Endodermal cell (in vitro differentiated cells): ENCODE measurements at regions not wholly inside any gene's neighbourhood (a gene's known extent, or its start where the extent isn't known, plus 50 kb on each side); places are given as distances from the start of the nearest gene placed in this dataset.

ENCODE experiments used
- DNase-seq: peaks from one replicate; pipeline ENCODE4 v3.0.0-alpha.2; 2017
- H3K27ac ChIP-seq: 2 replicates; pipeline ENCODE4 v1.5.1; 2013; ENCODE audit warnings: mild to moderate bottlenecking, low read depth, low read length, moderate library complexity
- H3K27me3 ChIP-seq: 2 replicates; pipeline ENCODE4 v1.6.1; 2013; ENCODE audit warnings: mild to moderate bottlenecking, low read length, moderate library complexity; ENCODE audit not compliant: insufficient read depth, control insufficient read depth, poor library complexity, severe bottlenecking
- H3K36me3 ChIP-seq: 2 replicates; pipeline ENCODE4 v1.7.0; 2013; ENCODE audit warnings: mild to moderate bottlenecking, low read length, moderate library complexity; ENCODE audit not compliant: control insufficient read depth, insufficient read depth
- H3K4me1 ChIP-seq: one replicate; pipeline ENCODE4 v1.7.0; 2013; ENCODE audit warnings: low read length; ENCODE audit not compliant: control insufficient read depth, insufficient read depth
- H3K4me3 ChIP-seq: 2 replicates; pipeline ENCODE4 v1.5.1; 2013; ENCODE audit warnings: mild to moderate bottlenecking, low read length, moderate library complexity
- H3K9ac ChIP-seq: 2 replicates; pipeline ENCODE4 v1.6.1; 2013; ENCODE audit warnings: mild to moderate bottlenecking, low read length, moderate library complexity; ENCODE audit not compliant: poor library complexity, severe bottlenecking; ENCODE audit errors: extremely low read depth
- H3K9me3 ChIP-seq: 2 replicates; pipeline ENCODE4 v1.6.1; 2013; ENCODE audit warnings: mild to moderate bottlenecking, low read length, moderate library complexity; ENCODE audit not compliant: control insufficient read depth
- H3K27ac Mint-ChIP-seq: 2 replicates; pipeline ENCODE4 v1.8.0; 2020; ENCODE audit warnings: mixed read lengths
- H3K27me3 Mint-ChIP-seq: 2 replicates; pipeline ENCODE4 v1.8.0; 2021; ENCODE audit warnings: mild to moderate bottlenecking, mixed read lengths; ENCODE audit not compliant: insufficient read depth
- H3K36me3 Mint-ChIP-seq: 2 replicates; pipeline ENCODE4 v1.8.0; 2020; ENCODE audit warnings: low read depth, mixed read lengths
- H3K4me1 Mint-ChIP-seq: 2 replicates; pipeline ENCODE4 v1.8.0; 2020; ENCODE audit warnings: mixed read lengths
- H3K4me3 Mint-ChIP-seq: 2 replicates; pipeline ENCODE4 v1.8.0; 2020; ENCODE audit warnings: mild to moderate bottlenecking, moderate library complexity, mixed read lengths
- H3K9me3 Mint-ChIP-seq: 2 replicates; pipeline ENCODE4 v1.8.0; 2020; ENCODE audit warnings: mild to moderate bottlenecking, mixed read lengths
- WGBS, 2 experiments: methylation state at CpG; one replicate each; pipeline versions ENCODE4 v1.1.5 to v1.1.7; 2013; ENCODE audit warnings: missing lambda C conversion rate in 2 of 2, mixed read lengths in 1 of 2; ENCODE audit not compliant: insufficient coverage in 1 of 2, insufficient read length in 1 of 2; 5-methylcytosine and 5-hydroxymethylcytosine counted together
- TF ChIP-seq, protein P1 (sequence below): fragments of 200-600 bp; sonication (generic); conservative IDR thresholded peaks from 2 replicates; pipeline ENCODE4 v1.5.0; 2021; ENCODE audit warnings: antibody characterized with exemption, mild to moderate bottlenecking

DNA sequence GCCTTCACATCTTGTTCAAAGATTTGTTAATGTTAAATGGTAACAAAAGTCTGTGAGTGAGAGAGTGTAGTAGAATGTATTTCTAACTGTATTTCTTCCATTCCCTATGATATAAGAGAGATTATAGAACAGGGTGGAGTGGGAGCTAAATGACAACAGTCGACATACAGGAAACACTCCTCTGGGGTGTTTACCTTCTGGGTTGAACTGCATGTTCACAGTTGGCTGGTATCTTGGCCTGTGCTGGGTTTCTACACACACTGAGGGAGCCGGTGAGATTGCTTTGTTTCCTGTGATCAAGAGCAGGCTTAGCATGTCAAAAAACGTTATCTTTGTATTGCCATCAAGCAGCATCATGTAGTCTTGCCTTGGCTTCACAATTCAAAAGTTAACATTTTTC, 274.3 kb upstream of the FAR2 start:
- WGBS, 2 experiments: 92 to 94% methylated on average over 2 to 3 of the region's 3 CpGs
- H3K4me1 Mint-ChIP-seq: peaks cover 2% of the 10 kb centered on the region

DNA sequence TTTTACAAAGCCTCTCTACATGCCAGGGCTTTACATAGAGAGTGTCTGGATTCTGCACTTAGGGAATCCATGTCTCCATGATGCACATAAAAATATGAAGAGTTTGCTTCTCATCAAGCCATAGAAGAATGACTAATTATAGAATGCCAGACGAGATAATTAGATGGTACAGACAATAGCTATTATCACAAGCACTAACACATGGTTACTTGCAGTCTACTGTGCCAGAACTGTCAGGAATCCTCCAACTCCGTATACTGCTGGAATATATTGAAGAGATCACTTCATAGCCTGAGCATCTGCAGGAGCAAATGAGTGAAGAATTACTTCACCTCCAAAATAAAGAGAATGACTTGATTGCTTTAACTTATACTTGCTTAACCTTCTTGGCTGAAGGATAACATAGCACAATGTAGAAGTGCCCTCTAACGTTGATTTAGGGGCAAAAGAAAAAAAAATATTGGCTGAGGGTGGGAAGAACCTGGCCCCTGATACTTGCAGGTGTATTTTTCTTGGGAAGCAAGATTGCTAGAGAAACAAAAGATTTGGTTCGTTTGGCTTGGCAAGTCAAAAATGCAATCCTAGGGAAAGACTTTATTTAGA, 272.8 kb upstream of the FAR2 start:
- no peak overlapping the region for H3K27ac ChIP-seq
- no peaks in the 10 kb centered on the region for H3K9me3 Mint-ChIP-seq
- H3K4me3 ChIP-seq: no peak overlapping the region
- H3K4me3 Mint-ChIP-seq: no peak overlapping the region
- no peaks in the 10 kb centered on the region for H3K4me1 ChIP-seq
- no peaks in the 10 kb centered on the region for H3K9me3 ChIP-seq
- peaks cover 2% of the 10 kb centered on the region for H3K4me1 Mint-ChIP-seq
- H3K9ac ChIP-seq: no peak overlapping the region
- no peaks in the 10 kb centered on the region for H3K27me3 ChIP-seq
- no peaks in the 10 kb centered on the region for H3K36me3 ChIP-seq
- H3K27ac Mint-ChIP-seq: no peak overlapping the region
- WGBS, 2 experiments: 89 to 90% methylated on average over 3 to 4 of the region's 4 CpGs
- no peaks in the 10 kb centered on the region for H3K27me3 Mint-ChIP-seq
- no peaks in the 10 kb centered on the region for H3K36me3 Mint-ChIP-seq
- DNase-seq: no peak
- TF ChIP-seq, protein P1, sequence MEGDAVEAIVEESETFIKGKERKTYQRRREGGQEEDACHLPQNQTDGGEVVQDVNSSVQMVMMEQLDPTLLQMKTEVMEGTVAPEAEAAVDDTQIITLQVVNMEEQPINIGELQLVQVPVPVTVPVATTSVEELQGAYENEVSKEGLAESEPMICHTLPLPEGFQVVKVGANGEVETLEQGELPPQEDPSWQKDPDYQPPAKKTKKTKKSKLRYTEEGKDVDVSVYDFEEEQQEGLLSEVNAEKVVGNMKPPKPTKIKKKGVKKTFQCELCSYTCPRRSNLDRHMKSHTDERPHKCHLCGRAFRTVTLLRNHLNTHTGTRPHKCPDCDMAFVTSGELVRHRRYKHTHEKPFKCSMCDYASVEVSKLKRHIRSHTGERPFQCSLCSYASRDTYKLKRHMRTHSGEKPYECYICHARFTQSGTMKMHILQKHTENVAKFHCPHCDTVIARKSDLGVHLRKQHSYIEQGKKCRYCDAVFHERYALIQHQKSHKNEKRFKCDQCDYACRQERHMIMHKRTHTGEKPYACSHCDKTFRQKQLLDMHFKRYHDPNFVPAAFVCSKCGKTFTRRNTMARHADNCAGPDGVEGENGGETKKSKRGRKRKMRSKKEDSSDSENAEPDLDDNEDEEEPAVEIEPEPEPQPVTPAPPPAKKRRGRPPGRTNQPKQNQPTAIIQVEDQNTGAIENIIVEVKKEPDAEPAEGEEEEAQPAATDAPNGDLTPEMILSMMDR: no peak

More for the DNA sequence above, 274.3 kb upstream of the FAR2 start:
- Mint-ChIP-seq H3K27me3 (no peaks in the 10 kb centered on the region), H3K36me3 (no peaks in the 10 kb centered on the region), H3K4me3 (no peak overlapping the region), H3K27ac (no peak overlapping the region), H3K9me3 (no peaks in the 10 kb centered on the region)
- TF ChIP-seq, protein P1: no peak
- Histone ChIP-seq H3K27me3 (no peaks in the 10 kb centered on the region), H3K9me3 (no peaks in the 10 kb centered on the region), H3K27ac (no peak overlapping the region), H3K9ac (no peak overlapping the region), H3K4me1 (no peaks in the 10 kb centered on the region), H3K36me3 (no peaks in the 10 kb centered on the region), H3K4me3 (no peak overlapping the region)
- no peak for DNase-seq

DNA sequence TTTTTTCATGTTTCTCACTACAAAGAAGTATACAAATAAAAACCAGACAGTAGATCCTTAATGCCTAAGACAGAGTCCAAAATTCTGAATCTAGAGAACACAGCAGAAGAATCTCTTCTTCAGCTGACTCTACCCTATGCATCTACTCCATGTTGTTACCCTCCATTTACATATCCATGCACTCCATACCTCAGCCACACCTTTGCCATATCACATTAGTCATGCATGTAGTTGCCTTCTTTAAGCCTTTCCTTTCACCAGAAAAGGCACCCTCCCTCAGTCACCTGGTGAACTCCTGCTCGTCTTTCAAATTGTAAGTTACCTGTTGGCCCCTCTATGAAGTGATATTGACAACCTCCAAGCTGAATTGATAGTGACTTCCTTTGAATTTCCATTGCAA, 271.2 kb upstream of the FAR2 start:
- no peaks in the 10 kb centered on the region for H3K9me3 Mint-ChIP-seq
- H3K4me3 Mint-ChIP-seq: no peak overlapping the region
- H3K27me3 ChIP-seq: no peaks in the 10 kb centered on the region
- no peak overlapping the region for H3K4me3 ChIP-seq
- H3K9me3 ChIP-seq: no peaks in the 10 kb centered on the region
- H3K27ac Mint-ChIP-seq: no peak overlapping the region
- DNase-seq: no peak
- no peaks in the 10 kb centered on the region for H3K36me3 Mint-ChIP-seq
- H3K27ac ChIP-seq: no peak overlapping the region
- no peaks in the 10 kb centered on the region for H3K27me3 Mint-ChIP-seq
- H3K36me3 ChIP-seq: no peaks in the 10 kb centered on the region
- TF ChIP-seq, protein P1: no peak
- H3K9ac ChIP-seq: no peak overlapping the region
- 79 to 83% methylated on average over 1 of the region's 1 CpG for WGBS, 2 experiments
- no peaks in the 10 kb centered on the region for H3K4me1 ChIP-seq
- no peaks in the 10 kb centered on the region for H3K4me1 Mint-ChIP-seq
